ENCODE measurements at regions not wholly inside any gene's neighbourhood (a gene's known extent, or its start where the extent isn't known, plus 50 kb on each side); places are given as distances from the start of the nearest gene placed in this dataset.

DNA sequence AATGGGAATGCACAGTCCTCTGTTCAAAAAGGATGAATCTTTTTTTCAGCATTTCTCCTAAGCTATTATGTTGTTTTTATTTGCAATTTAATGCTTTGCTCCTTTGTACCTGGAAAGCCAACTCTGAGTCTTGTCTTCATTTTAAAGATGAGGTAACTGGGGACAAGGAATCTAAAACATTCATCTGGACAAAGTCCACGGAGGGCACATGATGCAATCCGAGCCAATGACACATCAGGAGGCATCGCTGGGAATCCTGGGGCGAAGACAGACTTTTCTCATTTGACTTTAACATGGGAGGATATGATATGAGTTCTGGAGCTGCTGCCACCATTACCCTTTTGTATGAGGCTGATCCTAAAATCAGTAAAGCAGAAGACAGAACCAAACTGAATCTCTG lies 116.5 kb upstream of the REG3G start (continued):
- TF ChIP-seq PATZ1 (CRISPR knock-in tag; IDR thresholded peaks at IDR 0.05; ENCODE audit: borderline replicate concordance) (no peak), PPARA (CRISPR knock-in tag; IDR thresholded peaks at IDR 0.05; ENCODE audit: borderline replicate concordance) (no peak), ZFP30 (CRISPR knock-in tag; IDR thresholded peaks at IDR 0.05) (no peak)

DNA sequence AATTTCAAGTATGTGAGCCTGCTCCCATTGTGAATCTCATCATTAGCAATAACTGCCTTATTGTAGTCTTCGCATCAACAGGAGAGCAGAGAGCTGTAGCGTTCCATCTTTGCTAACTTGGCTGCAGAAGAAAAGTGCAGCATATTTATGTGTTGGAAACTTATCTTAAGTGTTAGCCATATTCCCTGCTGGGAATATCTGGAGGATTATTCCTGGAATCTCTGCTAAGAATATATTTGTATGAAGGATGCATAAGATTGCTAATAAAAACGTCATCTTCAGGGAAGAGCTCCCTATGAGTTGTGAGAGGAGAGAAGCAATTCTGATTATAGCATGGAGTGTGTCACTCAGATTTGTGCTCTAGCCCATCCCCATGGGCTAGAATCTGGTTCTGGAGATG lies 115.1 kb upstream of the REG3G start:
- no peak for TF ChIP-seq BACH2 (CRISPR knock-in tag; IDR thresholded peaks at IDR 0.05; ENCODE audit: borderline replicate concordance)
- no peak for TF ChIP-seq PATZ1 (CRISPR knock-in tag; IDR thresholded peaks at IDR 0.05; ENCODE audit: borderline replicate concordance)
- TF ChIP-seq ZFP3 (CRISPR knock-in tag; IDR thresholded peaks at IDR 0.05): no peak
- TF ChIP-seq RARB (CRISPR knock-in tag; IDR thresholded peaks at IDR 0.05): no peak
- TF ChIP-seq ZNF8 (CRISPR knock-in tag; IDR thresholded peaks at IDR 0.05): no peak
- TF ChIP-seq, protein P1, sequence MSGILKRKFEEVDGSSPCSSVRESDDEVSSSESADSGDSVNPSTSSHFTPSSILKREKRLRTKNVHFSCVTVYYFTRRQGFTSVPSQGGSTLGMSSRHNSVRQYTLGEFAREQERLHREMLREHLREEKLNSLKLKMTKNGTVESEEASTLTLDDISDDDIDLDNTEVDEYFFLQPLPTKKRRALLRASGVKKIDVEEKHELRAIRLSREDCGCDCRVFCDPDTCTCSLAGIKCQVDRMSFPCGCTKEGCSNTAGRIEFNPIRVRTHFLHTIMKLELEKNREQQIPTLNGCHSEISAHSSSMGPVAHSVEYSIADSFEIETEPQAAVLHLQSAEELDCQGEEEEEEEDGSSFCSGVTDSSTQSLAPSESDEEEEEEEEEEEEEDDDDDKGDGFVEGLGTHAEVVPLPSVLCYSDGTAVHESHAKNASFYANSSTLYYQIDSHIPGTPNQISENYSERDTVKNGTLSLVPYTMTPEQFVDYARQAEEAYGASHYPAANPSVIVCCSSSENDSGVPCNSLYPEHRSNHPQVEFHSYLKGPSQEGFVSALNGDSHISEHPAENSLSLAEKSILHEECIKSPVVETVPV (CRISPR knock-in tag; IDR thresholded peaks at IDR 0.05): no peak
- TF ChIP-seq ISL1 (CRISPR knock-in tag; IDR thresholded peaks at IDR 0.05): no peak
- no peak for TF ChIP-seq PPARA (CRISPR knock-in tag; IDR thresholded peaks at IDR 0.05; ENCODE audit: borderline replicate concordance)
- TF ChIP-seq TOX (CRISPR knock-in tag; IDR thresholded peaks at IDR 0.05; ENCODE audit: borderline replicate concordance): no peak
- no peak for TF ChIP-seq ZNF70 (CRISPR knock-in tag; IDR thresholded peaks at IDR 0.05)
- TF ChIP-seq, protein P2, sequence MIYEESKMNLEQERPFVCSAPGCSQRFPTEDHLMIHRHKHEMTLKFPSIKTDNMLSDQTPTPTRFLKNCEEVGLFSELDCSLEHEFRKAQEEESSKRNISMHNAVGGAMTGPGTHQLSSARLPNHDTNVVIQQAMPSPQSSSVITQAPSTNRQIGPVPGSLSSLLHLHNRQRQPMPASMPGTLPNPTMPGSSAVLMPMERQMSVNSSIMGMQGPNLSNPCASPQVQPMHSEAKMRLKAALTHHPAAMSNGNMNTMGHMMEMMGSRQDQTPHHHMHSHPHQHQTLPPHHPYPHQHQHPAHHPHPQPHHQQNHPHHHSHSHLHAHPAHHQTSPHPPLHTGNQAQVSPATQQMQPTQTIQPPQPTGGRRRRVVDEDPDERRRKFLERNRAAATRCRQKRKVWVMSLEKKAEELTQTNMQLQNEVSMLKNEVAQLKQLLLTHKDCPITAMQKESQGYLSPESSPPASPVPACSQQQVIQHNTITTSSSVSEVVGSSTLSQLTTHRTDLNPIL (CRISPR knock-in tag; IDR thresholded peaks at IDR 0.05; ENCODE audit: low read depth): no peak
- no peak for TF ChIP-seq ZC3H10 (CRISPR knock-in tag; IDR thresholded peaks at IDR 0.05)
- no peak for TF ChIP-seq ZNF565 (CRISPR knock-in tag; conservative IDR thresholded peaks at IDR 0.05; ENCODE audit: low read depth)
- TF ChIP-seq ARNTL (CRISPR knock-in tag; IDR thresholded peaks at IDR 0.05; ENCODE audit: borderline replicate concordance, low read depth): no peak
- no peak for TF ChIP-seq OSR1 (CRISPR knock-in tag; IDR thresholded peaks at IDR 0.05)
- no peak for TF ChIP-seq SNAI2 (CRISPR knock-in tag; IDR thresholded peaks at IDR 0.05)
- ATAC-seq: no peak

DNA sequence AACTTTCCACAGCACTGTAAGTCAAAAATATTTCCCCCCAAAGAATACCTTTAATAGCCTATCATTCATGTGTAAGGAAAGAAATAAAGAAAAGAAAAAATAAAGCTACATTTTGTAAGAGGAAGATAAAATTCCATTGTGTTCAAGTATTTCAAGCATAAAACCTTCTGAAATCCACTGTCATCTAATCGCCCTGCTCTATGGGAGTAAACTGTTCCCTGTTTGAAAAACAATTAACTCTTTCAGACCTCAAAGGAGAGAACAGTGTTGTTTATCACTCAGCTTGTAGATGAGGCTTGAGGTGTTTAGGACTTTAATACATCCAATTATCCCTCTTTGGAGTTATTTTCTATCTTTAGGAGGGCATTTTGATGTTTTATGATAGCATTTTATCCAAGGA lies 112.2 kb upstream of the REG3G start:
- ATAC-seq: no peak
- TF ChIP-seq RARB (CRISPR knock-in tag; IDR thresholded peaks at IDR 0.05) (no peak), TCF4 (CRISPR knock-in tag; IDR thresholded peaks at IDR 0.05; ENCODE audit: borderline replicate concordance) (no peak)
- TF ChIP-seq, protein P1 (CRISPR knock-in tag; IDR thresholded peaks at IDR 0.05): no peak

- no peak for ATAC-seq
- TF ChIP-seq ZFP3 (CRISPR knock-in tag; IDR thresholded peaks at IDR 0.05): no peak
Measured at GRCh38 chr2:78925258-78925657, 100.2 kb upstream of the REG3G start.

DNA sequence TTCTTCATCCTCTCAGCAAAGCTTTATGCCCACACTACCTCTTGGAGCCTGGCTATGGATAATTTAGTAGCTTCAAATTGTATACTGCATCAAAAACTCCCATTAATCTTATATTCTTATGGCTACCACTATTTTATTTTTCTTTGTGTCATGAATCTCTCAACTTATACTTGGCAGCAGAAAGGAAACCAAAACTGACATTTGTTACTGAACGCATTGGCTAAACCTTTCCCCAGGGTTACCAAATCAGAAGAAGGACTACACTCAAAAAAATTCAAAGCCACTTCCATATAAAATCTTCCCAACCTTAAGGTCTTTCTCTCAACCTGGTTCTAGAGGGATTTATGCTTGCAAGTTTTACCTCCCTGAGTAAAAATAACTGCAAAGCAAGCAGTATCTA lies 97.0 kb upstream of the REG3G start:
- no peak for TF ChIP-seq TCF4 (CRISPR knock-in tag; IDR thresholded peaks at IDR 0.05; ENCODE audit: borderline replicate concordance)
- TF ChIP-seq ZNF8 (CRISPR knock-in tag; IDR thresholded peaks at IDR 0.05): no peak
- no peak for TF ChIP-seq CSDC2 (CRISPR knock-in tag; IDR thresholded peaks at IDR 0.05)
- TF ChIP-seq PATZ1 (CRISPR knock-in tag; IDR thresholded peaks at IDR 0.05; ENCODE audit: borderline replicate concordance): no peak
- TF ChIP-seq ZNF70 (CRISPR knock-in tag; IDR thresholded peaks at IDR 0.05): no peak
- TF ChIP-seq, protein P2 (CRISPR knock-in tag; IDR thresholded peaks at IDR 0.05; ENCODE audit: low read depth): no peak
- TF ChIP-seq TOX (CRISPR knock-in tag; IDR thresholded peaks at IDR 0.05; ENCODE audit: borderline replicate concordance): no peak
- TF ChIP-seq GLIS3 (CRISPR knock-in tag; IDR thresholded peaks at IDR 0.05): no peak
- no peak for TF ChIP-seq OSR1 (CRISPR knock-in tag; IDR thresholded peaks at IDR 0.05)
- no peak for TF ChIP-seq ZNF565 (CRISPR knock-in tag; conservative IDR thresholded peaks at IDR 0.05; ENCODE audit: low read depth)
- TF ChIP-seq ESRRG (CRISPR knock-in tag; IDR thresholded peaks at IDR 0.05): no peak
- TF ChIP-seq ZC3H10 (CRISPR knock-in tag; IDR thresholded peaks at IDR 0.05): no peak
- no peak for TF ChIP-seq ISL1 (CRISPR knock-in tag; IDR thresholded peaks at IDR 0.05)
- ATAC-seq: no peak

Measured in SK-N-SH treated with all-trans-retinoic acid at 6 μM for 48 hours (cell line).